ENCODE measurements at regions not wholly inside any gene's neighbourhood (a gene's known extent, or its start where the extent isn't known, plus 50 kb on each side); places are given as distances from the start of the nearest gene placed in this dataset.

GRCh38 chr9:100667448-100667847 is 89.6 kb downstream of the CAVIN4 start:
- TF ChIP-seq CTCF (IDR thresholded peaks at IDR 0.05; ENCODE audit: extremely low read depth, missing control alignments) = no peak
- DNase-seq (ENCODE audit: low spot score) = no peak

GRCh38 chr9:100668024-100668423 is 90.1 kb downstream of the CAVIN4 start:
- no peak for DNase-seq (ENCODE audit: low spot score)
- no peak for TF ChIP-seq CTCF (IDR thresholded peaks at IDR 0.05; ENCODE audit: extremely low read depth, missing control alignments)

GRCh38 chr9:100669968-100670367 is 92.1 kb downstream of the CAVIN4 start:
- DNase-seq (ENCODE audit: low spot score) = no peak
- TF ChIP-seq CTCF (IDR thresholded peaks at IDR 0.05; ENCODE audit: extremely low read depth, missing control alignments) = no peak

GRCh38 chr9:100670719-100671118 is 92.8 kb downstream of the CAVIN4 start:
- TF ChIP-seq CTCF (IDR thresholded peaks at IDR 0.05; ENCODE audit: extremely low read depth, missing control alignments) = no peak
- DNase-seq (ENCODE audit: low spot score) = no peak

GRCh38 chr9:100671898-100672297 is 94.0 kb downstream of the CAVIN4 start:
- no peak for DNase-seq (ENCODE audit: low spot score)
- no peak for TF ChIP-seq CTCF (IDR thresholded peaks at IDR 0.05; ENCODE audit: extremely low read depth, missing control alignments)

- no peak for TF ChIP-seq CTCF (IDR thresholded peaks at IDR 0.05; ENCODE audit: extremely low read depth, missing control alignments)
- DNase-seq (ENCODE audit: low spot score) = no peak
Measured at GRCh38 chr9:100673249-100673648, 95.4 kb downstream of the CAVIN4 start.

GRCh38 chr9:100674419-100675122 is 96.7 kb downstream of the CAVIN4 start:
- TF ChIP-seq CTCF (IDR thresholded peaks at IDR 0.05; ENCODE audit: extremely low read depth, missing control alignments) = no peak
- no peak for DNase-seq (ENCODE audit: low spot score)

All from GM20000 (cell line).